B cell (primary cell): ENCODE measurements at regions not wholly inside any gene's neighbourhood (a gene's known extent, or its start where the extent isn't known, plus 50 kb on each side); places are given as distances from the start of the nearest gene placed in this dataset.

Source experiments
- EZH2 ChIP-seq: IDR thresholded peaks from 2 replicates; pipeline ENCODE4 v1.6.1; 2012; ENCODE audit warnings: borderline replicate concordance, low read depth, mild to moderate bottlenecking, moderate library complexity, low read length; ENCODE audit not compliant: insufficient read depth, poor library complexity, severe bottlenecking
- TF ChIP-seq, protein P1 (sequence below): fragments of 200-600 bp; IDR thresholded peaks from one replicate; pipeline ENCODE4 v1.8.0; 2022; ENCODE audit warnings: antibody characterized with exemption, mild to moderate bottlenecking

DNA sequence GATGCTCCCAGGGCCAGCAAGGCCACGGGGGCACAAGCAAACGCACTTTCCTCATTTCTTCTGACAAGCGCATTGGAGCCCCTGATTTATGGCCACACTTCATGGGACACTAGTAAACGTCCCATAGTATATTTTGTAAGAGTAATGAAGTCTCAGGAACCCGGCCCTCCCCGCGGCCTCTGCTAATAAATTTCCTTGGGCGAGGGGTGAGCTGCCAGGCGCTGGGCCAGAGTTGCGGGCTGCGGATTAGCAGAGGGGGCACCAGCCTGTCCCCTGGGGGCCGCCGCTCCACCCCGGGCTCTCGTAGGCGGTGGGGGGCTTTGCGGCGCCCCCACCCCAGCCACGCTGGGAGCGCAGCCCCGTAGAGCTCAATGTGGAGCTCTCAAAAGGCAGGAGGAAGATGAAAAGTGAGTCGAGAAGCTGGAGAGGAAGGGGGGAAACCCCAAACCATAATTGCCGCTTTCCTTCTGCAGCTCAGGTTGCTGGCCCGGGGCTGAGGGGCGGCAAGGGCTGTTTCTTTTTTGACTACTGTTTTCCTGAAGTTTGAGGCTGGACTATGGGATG is 173.6 kb downstream of the CDC5L start:
- TF ChIP-seq, protein P1, sequence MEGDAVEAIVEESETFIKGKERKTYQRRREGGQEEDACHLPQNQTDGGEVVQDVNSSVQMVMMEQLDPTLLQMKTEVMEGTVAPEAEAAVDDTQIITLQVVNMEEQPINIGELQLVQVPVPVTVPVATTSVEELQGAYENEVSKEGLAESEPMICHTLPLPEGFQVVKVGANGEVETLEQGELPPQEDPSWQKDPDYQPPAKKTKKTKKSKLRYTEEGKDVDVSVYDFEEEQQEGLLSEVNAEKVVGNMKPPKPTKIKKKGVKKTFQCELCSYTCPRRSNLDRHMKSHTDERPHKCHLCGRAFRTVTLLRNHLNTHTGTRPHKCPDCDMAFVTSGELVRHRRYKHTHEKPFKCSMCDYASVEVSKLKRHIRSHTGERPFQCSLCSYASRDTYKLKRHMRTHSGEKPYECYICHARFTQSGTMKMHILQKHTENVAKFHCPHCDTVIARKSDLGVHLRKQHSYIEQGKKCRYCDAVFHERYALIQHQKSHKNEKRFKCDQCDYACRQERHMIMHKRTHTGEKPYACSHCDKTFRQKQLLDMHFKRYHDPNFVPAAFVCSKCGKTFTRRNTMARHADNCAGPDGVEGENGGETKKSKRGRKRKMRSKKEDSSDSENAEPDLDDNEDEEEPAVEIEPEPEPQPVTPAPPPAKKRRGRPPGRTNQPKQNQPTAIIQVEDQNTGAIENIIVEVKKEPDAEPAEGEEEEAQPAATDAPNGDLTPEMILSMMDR, result no peak
- TF ChIP-seq EZH2, result no peak
